B cell (primary cell): ENCODE measurements at regions not wholly inside any gene's neighbourhood (a gene's known extent, or its start where the extent isn't known, plus 50 kb on each side); places are given as distances from the start of the nearest gene placed in this dataset.

Experiments used
- ATAC-seq: fragments of 200-7000 bp; cut with Tn5 transposase; one replicate; pipeline ENCODE4 v1.10.0; 2021; ENCODE audit warnings: low read depth, mild to moderate bottlenecking, moderate number of reproducible peaks, moderate library complexity
- CTCF ChIA-PET: fragments of 350-600 bp; sonication (Branson Sonifier 250); formaldehyde crosslinking; loops from one replicate; lab custom pipeline; 2021; ENCODE audit warnings: antibody characterized with exemption, inconsistent platforms; lab: Charles Lee
- POLR2A ChIA-PET: fragments of 350-600 bp; sonication (Branson Sonifier 250); formaldehyde crosslinking; loops from one replicate; lab custom pipeline; 2021; ENCODE audit warnings: antibody characterized with exemption; lab: Charles Lee
- DNase-seq: peaks from one replicate; pipeline ENCODE4 v3.0.0; 2013
- H2AFZ ChIP-seq: 2 replicates; pipeline ENCODE4 v1.6.1; 2012; ENCODE audit warnings: mild to moderate bottlenecking, low read depth, low read length; ENCODE audit not compliant: insufficient read depth, poor library complexity, severe bottlenecking
- H3K27ac ChIP-seq, 2 donors: 1 replicate in 1 of 2; 2 replicates in 1 of 2; pipeline ENCODE4 v1.5.1; 2012 to 2013; ENCODE audit warnings: low read length in 2 of 2, mild to moderate bottlenecking in 2 of 2, moderate library complexity in 1 of 2
- H3K27me3 ChIP-seq, 4 experiments: fragments of 200-600 bp in 1 of 4; sonication (generic) in 1 of 4; replicated peaks in 1 of 4; 1 replicate in 2 of 4; 2 replicates in 2 of 4; pipeline versions ENCODE4 v1.6.1 to v1.7.0; 2013 to 2016; ENCODE audit warnings: low read length in 3 of 4, mild to moderate bottlenecking in 2 of 4, mixed read lengths in 1 of 4, moderate library complexity in 1 of 4; ENCODE audit not compliant: insufficient read depth in 4 of 4, control insufficient read depth in 3 of 4; ENCODE audit errors: control extremely low read depth in 1 of 4
- H3K36me3 ChIP-seq, 2 experiments: replicated peaks in 1 of 2; 1 replicate in 1 of 2; 2 replicates in 1 of 2; pipeline versions ENCODE4 v1.6.1 to v1.7.1; 2013; ENCODE audit warnings: low read length in 1 of 2; ENCODE audit not compliant: insufficient read depth in 2 of 2, control insufficient read depth in 1 of 2; ENCODE audit errors: control extremely low read depth in 1 of 2, extremely low read depth in 1 of 2
- H3K4me1 ChIP-seq, 2 donors: fragments of 200-600 bp in 1 of 2; sonication (generic) in 1 of 2; 1 replicate in 1 of 2; 2 replicates in 1 of 2; pipeline versions ENCODE4 v1.5.1 to v1.6.1; 2013 to 2017; ENCODE audit warnings: low read length in 2 of 2; ENCODE audit not compliant: control insufficient read depth in 2 of 2, insufficient read depth in 2 of 2
- H3K4me2 ChIP-seq: replicated peaks from 2 replicates; pipeline ENCODE3; 2012; ENCODE audit warnings: mild to moderate bottlenecking, low read depth, low read length; ENCODE audit not compliant: poor library complexity, severe bottlenecking
- H3K4me3 ChIP-seq, 5 experiments: fragments of 200-600 bp in 1 of 5; sonication (generic) in 1 of 5; 1 replicate in 3 of 5; 2 replicates in 2 of 5; pipeline versions ENCODE4 v1.5.1 to v1.7.0; 2011 to 2016; ENCODE audit warnings: low read length in 4 of 5, mild to moderate bottlenecking in 4 of 5, low read depth in 2 of 5, control low read depth in 1 of 5, moderate library complexity in 1 of 5; ENCODE audit not compliant: insufficient read depth in 1 of 5; ENCODE audit errors: control extremely low read depth in 1 of 5, extremely low read depth in 1 of 5
- H3K79me2 ChIP-seq: fragments of 200-600 bp; sonication (generic); one replicate; pipeline ENCODE4 v1.6.0; 2016; ENCODE audit warnings: low read length; ENCODE audit not compliant: control insufficient read depth, insufficient read depth
- H3K9ac ChIP-seq: fragments of 200-600 bp; sonication (generic); 2 replicates; pipeline ENCODE4 v1.6.1; 2017; ENCODE audit warnings: mild to moderate bottlenecking, low read length, moderate library complexity
- H3K9me3 ChIP-seq, 3 donors: one replicate each; pipeline versions ENCODE4 v1.6.1 to v1.7.1; 2013; ENCODE audit warnings: low read length in 2 of 3; ENCODE audit not compliant: control insufficient read depth in 2 of 3, insufficient read depth in 1 of 3; ENCODE audit errors: control extremely low read depth in 1 of 3
- H4K20me1 ChIP-seq: 2 replicates; pipeline ENCODE4 v1.6.0; 2012; ENCODE audit warnings: mild to moderate bottlenecking, low read length; ENCODE audit not compliant: insufficient read depth, control insufficient read depth, poor library complexity, severe bottlenecking
- H3K27ac Mint-ChIP-seq: one replicate; pipeline ENCODE4 v1.8.0; 2021; ENCODE audit warnings: mixed read lengths
- H3K27me3 Mint-ChIP-seq: one replicate; pipeline ENCODE4 v1.8.0; 2021; ENCODE audit warnings: mixed read lengths
- H3K4me1 Mint-ChIP-seq: one replicate; pipeline ENCODE4 v1.8.0; 2021; ENCODE audit warnings: mixed read lengths
- H3K4me3 Mint-ChIP-seq: one replicate; pipeline ENCODE4 v1.8.0; 2021; ENCODE audit warnings: mixed read lengths
- H3K9me3 Mint-ChIP-seq: one replicate; pipeline ENCODE4 v1.8.0; 2022; ENCODE audit warnings: mixed read lengths; ENCODE audit not compliant: insufficient read depth
- EZH2 ChIP-seq: IDR thresholded peaks from 2 replicates; pipeline ENCODE4 v1.6.1; 2012; ENCODE audit warnings: borderline replicate concordance, low read depth, mild to moderate bottlenecking, moderate library complexity, low read length; ENCODE audit not compliant: insufficient read depth, poor library complexity, severe bottlenecking
- WGBS: methylation state at CpG from one replicate; pipeline ENCODE4 v1.1.5; 2013; ENCODE audit warnings: missing lambda C conversion rate; ENCODE audit not compliant: insufficient coverage; 5-methylcytosine and 5-hydroxymethylcytosine counted together
- intact Hi-C: fragments of 100-400 bp; cut with micrococcal nuclease; formaldehyde crosslinking; loops from one replicate; pipeline ENCODE4 v1.10.0; 2022
- TF ChIP-seq, protein P1 (sequence below): fragments of 200-600 bp; IDR thresholded peaks from one replicate; pipeline ENCODE4 v1.8.0; 2022; ENCODE audit warnings: antibody characterized with exemption, mild to moderate bottlenecking

GRCh38 chr13:90108547-90108946, 1238.9 kb upstream of the MIR17HG start:
- POLR2A ChIA-PET = no interaction called here
- H3K4me3 ChIP-seq = no peak overlapping the region
- TF ChIP-seq EZH2 = no peak
- TF ChIP-seq, protein P1, sequence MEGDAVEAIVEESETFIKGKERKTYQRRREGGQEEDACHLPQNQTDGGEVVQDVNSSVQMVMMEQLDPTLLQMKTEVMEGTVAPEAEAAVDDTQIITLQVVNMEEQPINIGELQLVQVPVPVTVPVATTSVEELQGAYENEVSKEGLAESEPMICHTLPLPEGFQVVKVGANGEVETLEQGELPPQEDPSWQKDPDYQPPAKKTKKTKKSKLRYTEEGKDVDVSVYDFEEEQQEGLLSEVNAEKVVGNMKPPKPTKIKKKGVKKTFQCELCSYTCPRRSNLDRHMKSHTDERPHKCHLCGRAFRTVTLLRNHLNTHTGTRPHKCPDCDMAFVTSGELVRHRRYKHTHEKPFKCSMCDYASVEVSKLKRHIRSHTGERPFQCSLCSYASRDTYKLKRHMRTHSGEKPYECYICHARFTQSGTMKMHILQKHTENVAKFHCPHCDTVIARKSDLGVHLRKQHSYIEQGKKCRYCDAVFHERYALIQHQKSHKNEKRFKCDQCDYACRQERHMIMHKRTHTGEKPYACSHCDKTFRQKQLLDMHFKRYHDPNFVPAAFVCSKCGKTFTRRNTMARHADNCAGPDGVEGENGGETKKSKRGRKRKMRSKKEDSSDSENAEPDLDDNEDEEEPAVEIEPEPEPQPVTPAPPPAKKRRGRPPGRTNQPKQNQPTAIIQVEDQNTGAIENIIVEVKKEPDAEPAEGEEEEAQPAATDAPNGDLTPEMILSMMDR = no peak
- H3K4me2 ChIP-seq = no peak overlapping the region
- no peak overlapping the region for H3K9ac ChIP-seq
- Mint-ChIP-seq H3K27me3 (no peaks in the 10 kb centered on the region), H3K27ac (no peak overlapping the region), H3K9me3 (peaks cover 9% of the 10 kb centered on the region), H3K4me3 (no peak overlapping the region), H3K4me1 (no peaks in the 10 kb centered on the region)
- no peak overlapping the region for H3K27ac ChIP-seq
- intact Hi-C loops = no loop called here
- no peak overlapping the region for H2AFZ ChIP-seq
- H4K20me1 ChIP-seq = no peaks in the 10 kb centered on the region
- no peaks in the 10 kb centered on the region for H3K4me1 ChIP-seq
- H3K79me2 ChIP-seq = no peaks in the 10 kb centered on the region
- peaks cover 0 to 10% (median 1%) of the 10 kb centered on the region in 3 donors for H3K9me3 ChIP-seq
- H3K27me3 ChIP-seq = no peaks in the 10 kb centered on the region
- H3K36me3 ChIP-seq = no peaks in the 10 kb centered on the region
- CTCF ChIA-PET = no interaction called here
- DNase-seq (no peak), ATAC-seq (no peak)
- 80% methylated on average over 1 of the region's 1 CpG for WGBS

DNA sequence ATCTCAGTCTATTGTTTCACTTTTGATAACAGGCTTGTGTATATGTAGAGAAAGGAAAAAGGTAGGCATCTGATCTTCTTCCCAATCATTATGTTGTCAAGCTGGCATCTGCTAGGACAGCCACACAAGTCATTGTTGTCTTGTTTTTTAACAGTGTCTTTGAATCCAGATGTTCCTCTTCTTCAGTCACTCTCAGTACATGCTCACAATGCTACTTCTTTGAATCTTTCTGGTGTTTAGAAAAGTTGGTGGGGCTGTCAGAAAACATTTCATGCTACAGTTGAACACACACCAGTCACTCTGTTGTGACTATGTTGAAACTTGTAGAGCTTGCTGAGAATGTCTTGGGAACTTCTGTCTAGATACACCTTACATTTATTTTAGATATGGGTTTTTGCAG, 1231.4 kb upstream of the MIR17HG start:
- H3K27me3 ChIP-seq = no peaks in the 10 kb centered on the region
- Mint-ChIP-seq H3K27me3 (no peaks in the 10 kb centered on the region), H3K4me3 (no peak overlapping the region), H3K27ac (no peak overlapping the region), H3K4me1 (no peaks in the 10 kb centered on the region), H3K9me3 (peaks cover 5% of the 10 kb centered on the region)
- TF ChIP-seq, protein P1 = no peak
- TF ChIP-seq EZH2 = no peak
- H3K79me2 ChIP-seq = no peaks in the 10 kb centered on the region
- intact Hi-C loops = no loop called here
- H4K20me1 ChIP-seq = no peaks in the 10 kb centered on the region
- H3K4me3 ChIP-seq = no peak overlapping the region
- no peak overlapping the region for H3K27ac ChIP-seq
- no peaks in the 10 kb centered on the region for H3K4me1 ChIP-seq
- no peak for ATAC-seq
- no peak overlapping the region for H3K4me2 ChIP-seq
- no peak overlapping the region for H2AFZ ChIP-seq
- H3K9ac ChIP-seq = no peak overlapping the region
- no peaks in the 10 kb centered on the region for H3K36me3 ChIP-seq
- no peak for DNase-seq
- peaks cover 0 to 3% (median 0%) of the 10 kb centered on the region in 3 donors for H3K9me3 ChIP-seq
- ChIA-PET CTCF (no interaction called here), POLR2A (no interaction called here)
